Fibroblast of gingiva (primary cell): ENCODE measurements at regions not wholly inside any gene's neighbourhood (a gene's known extent, or its start where the extent isn't known, plus 50 kb on each side); places are given as distances from the start of the nearest gene placed in this dataset.

Experiments used
- DNase-seq: peaks from one replicate; pipeline ENCODE4 v3.0.0-alpha.2; 2011; ENCODE audit warnings: low read depth

DNA sequence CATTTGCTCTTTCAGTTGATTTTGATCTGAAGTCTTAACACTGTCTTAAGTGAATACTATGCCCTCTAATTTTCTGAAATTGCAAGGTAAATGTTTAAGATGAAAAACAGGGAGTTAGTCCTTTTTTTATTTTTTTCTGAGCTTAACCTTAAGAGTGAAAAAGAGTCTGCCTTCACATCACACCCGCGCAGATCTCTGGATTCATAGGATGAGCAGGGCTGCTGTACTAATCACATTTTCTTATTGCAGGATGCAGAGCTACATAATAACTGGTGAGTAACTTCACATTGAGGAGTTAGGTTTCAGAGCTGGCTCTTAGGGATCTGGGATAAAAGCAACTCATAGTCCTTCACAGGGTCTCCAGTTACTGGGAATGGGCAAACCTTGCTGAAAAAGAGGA lies 188.7 kb upstream of the ATP1B1 start:
- DNase-seq, result no peak

- no peak for DNase-seq
These were observed 187.4 kb upstream of the ATP1B1 start for GRCh38 chr1:168918860-168919741.

DNA sequence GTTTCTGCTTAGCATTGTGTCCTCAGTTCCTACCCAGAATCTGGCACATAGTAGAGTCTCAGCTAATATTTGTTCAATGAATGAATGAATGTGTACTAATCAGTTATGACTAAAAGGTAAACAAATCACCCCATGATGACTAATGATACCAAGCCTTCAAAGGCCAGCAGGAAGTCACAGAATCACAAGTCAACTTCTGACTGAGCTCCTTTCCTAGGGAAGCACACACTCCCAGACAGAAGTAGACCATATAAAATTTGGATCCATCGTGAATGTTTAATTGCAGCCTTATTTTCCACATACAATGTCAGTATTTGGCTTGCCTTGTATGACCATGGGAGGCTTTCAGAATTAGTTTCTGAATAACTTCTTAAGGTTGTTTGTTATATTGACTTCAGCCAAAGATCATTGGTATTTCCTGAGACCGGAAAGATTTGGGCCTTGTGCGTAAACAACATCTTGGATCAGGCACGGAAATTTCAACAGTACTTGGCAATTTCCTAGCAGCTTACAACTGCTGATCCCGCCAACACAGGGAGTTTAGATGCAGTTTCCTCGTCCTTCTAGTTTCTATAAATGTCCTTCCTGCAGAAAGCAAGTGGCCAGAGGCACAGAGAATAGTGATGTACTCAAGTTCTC lies 185.9 kb upstream of the ATP1B1 start:
- peak; percentile 65 for DNase-seq

- no peak for DNase-seq
These were observed 184.9 kb upstream of the ATP1B1 start for GRCh38 chr1:168921629-168922028.

DNA sequence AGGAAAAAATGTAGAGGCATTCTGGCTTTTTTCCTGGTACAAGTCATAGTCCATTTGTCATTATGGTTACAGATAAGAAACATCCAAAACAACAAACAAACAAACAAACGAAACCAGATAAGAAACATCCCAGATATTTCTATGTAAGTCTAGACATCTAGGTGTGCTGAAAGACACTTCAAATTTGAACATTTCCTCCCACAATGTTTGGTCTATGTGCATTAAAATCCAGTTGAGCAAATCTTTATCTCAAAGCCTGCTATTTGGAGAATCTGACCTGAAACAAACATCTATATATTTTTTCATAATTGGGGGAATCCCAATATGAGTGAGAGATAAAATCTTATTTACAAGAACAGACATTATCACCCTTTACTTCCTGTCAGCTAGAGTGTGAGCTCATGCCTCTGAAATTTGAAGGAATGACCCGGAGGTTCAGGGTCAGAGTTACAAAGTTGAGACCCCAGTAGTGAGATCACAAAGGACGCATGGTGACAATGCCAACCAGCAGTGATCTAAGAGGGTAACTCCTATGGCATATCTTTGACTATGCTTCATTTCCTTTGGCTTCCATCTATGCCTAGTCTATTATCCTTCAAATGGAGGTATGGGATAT lies 182.9 kb upstream of the ATP1B1 start:
- DNase-seq, result no peak

DNA sequence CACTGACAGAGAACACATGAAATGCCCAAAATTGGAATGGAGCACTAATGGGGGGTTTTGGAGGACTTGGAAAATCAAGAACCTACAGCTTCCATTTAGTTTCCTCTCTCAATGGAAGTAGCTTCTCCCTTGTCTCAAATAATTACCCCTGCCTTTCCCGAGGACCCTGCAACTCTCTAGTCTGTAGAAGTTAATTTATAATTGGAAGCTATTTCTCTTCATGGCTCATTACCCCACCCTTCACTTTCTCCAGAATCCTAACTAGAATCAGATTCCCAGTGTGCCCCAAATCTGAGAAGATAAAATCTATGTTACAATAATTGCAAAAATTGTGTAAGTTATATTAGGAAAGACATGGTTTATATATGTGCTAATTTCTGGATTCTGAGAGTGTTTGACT lies 181.5 kb upstream of the ATP1B1 start:
- DNase-seq, result no peak

GRCh38 chr1:168926236-168926635 lies 180.3 kb upstream of the ATP1B1 start:
- no peak for DNase-seq

- no peak for DNase-seq
These were observed 174.0 kb upstream of the ATP1B1 start for GRCh38 chr1:168932539-168932938.

DNA sequence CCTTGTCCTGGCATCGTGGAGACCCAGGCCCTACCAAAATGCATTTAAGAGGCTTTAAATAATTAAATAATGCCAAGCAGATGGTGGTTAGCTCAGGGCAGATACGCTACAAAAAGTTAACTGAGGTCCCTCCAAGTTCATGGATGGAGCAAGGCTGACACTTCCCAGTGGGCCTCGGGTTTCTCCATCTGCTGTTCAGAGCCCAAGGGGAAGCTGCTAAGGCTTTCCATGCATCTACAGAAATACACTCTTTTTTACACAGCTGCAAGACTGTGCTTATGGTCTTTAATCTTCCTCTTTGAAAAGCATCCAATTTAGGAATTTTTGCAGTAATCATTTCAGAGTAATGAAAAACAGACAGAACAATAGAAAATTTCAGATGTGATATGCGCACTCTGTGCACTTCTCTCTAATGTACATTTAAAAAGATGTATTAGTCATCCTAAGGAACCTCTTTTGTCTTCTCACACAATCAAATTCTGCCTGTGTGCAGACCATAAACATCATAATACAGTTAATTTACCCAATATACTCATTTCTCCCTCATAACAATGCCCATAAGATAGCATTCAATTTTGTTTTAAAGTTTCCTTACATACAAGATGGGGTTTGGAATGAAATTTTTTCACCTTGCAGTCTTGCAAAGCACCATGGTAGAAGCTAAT lies 173.2 kb upstream of the ATP1B1 start:
- no peak for DNase-seq

- no peak for DNase-seq
These were observed 167.2 kb upstream of the ATP1B1 start for GRCh38 chr1:168939110-168939946.

DNA sequence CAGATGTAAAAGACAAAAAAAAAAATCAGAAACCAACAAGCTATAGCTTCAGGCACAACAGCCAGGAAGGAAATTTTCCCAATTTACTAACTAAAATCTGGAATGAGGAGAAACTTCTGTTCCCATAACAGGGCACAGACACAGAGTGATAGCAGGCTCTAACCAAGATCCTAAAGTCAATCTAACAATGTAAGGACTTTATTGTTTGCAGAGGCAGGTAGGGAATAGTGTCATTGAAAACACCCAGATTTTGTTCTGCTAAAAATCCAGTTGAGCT lies 166.6 kb upstream of the ATP1B1 start:
- DNase-seq, result no peak

- no peak for DNase-seq
These were observed 164.8 kb upstream of the ATP1B1 start for GRCh38 chr1:168941640-168942039.

- DNase-seq, result no peak
These were observed 164.3 kb upstream of the ATP1B1 start for GRCh38 chr1:168942165-168942564.

GRCh38 chr1:168945870-168946269 lies 160.6 kb upstream of the ATP1B1 start:
- no peak for DNase-seq

GRCh38 chr1:168947041-168947440 lies 159.4 kb upstream of the ATP1B1 start:
- no peak for DNase-seq

DNA sequence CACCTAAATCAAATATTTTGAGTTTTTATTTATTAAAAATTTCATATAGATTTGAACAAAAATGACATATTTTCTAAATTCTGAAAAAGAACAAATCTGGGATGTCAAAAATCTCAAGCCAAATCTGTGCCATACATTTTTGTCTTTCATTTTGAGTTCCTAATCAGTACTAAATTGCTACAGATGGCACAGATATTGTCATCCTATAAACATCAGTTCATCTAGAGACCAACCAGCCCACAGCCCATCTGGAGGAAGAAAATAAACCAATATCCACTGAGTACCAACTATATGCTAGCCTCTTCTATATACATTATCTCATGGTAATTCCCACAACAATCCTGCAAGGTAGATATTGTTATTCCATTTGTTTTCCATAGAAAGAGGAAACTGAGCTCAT lies 156.8 kb upstream of the ATP1B1 start:
- DNase-seq, result no peak

DNA sequence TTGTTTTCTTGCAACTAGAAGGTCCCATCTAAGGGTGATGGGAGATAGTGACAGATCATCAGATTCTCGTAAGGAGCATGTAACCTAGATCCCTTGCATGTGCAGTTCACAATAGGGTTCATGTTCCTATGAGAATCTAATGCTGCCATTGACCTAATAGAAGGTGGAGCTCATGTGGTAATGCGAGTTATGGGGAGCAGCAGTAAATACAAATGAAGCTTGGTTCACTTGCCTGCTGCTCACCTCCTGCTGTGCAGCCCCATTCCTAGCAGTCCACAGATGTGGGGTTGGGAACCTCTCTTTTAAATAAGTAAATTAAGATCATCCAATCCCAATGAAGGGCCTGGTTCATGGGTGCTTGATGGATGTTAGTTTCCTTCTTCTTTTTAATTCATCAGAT lies 148.7 kb upstream of the ATP1B1 start:
- DNase-seq, result no peak

GRCh38 chr1:168958562-168959289 lies 147.8 kb upstream of the ATP1B1 start:
- no peak for DNase-seq

- DNase-seq, result no peak
These were observed 147.1 kb upstream of the ATP1B1 start for GRCh38 chr1:168959382-168959781.

- DNase-seq, result no peak
These were observed 146.4 kb upstream of the ATP1B1 start for GRCh38 chr1:168960114-168960513.

- no peak for DNase-seq
These were observed 145.9 kb upstream of the ATP1B1 start for GRCh38 chr1:168960595-168960994.
